ENCODE measurements at regions not wholly inside any gene's neighbourhood (a gene's known extent, or its start where the extent isn't known, plus 50 kb on each side); places are given as distances from the start of the nearest gene placed in this dataset.

GRCh38 chrX:10965174-10965798 is 145.8 kb upstream of the HCCS start:
- ATAC-seq (replicated peaks in 6 of 8), result no peak
- H3K4me1 ChIP-seq (replicated peaks in 1 of 2), result no peaks in the 10 kb centered on the region
- H3K27ac ChIP-seq, result no peak overlapping the region
- in situ Hi-C loops (cut with MboI; ENCODE audit: low pct_unique_long_range_greater_than_20kb in 2 of 9, low sequenced_read_pairs in 9 of 9, unreplicated experiment in 9 of 9), result no loop called here
- 50 to 100% (median 72%) methylated on average over 1 to 8 of the region's 8 CpGs; no CpG with 5 or more reads in 4 of the 10 experiments for WGBS, 10 experiments
- H3K4me3 ChIP-seq, result no peak overlapping the region

DNA sequence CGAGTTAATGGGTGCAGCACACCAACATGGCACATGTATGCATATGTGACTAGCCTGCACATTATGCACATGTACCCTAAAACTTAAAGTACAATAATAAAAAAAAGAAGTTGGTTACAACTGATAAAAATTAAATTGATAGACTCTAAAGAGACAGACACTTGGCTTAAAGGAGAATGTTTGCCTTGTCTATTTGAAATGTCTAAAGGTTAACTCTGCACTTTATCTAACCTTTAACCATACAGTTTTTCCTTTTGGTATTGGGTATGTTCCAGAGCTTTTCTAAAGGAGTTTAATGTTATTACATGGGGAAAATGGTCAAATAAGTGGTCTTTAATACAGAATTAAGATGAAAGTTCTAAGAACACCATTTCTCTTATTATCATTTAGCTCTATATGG is 145.1 kb upstream of the HCCS start:
- Histone ChIP-seq H3K4me1 (replicated peaks in 1 of 2) (no peaks in the 10 kb centered on the region), H3K27ac (no peak overlapping the region), H3K4me3 (no peak overlapping the region)
- 38 to 40% methylated on average over 1 of the region's 1 CpG; no CpG with 5 or more reads in 8 of the 10 experiments for WGBS, 10 experiments
- in situ Hi-C loops (cut with MboI; ENCODE audit: low pct_unique_long_range_greater_than_20kb in 2 of 9, low sequenced_read_pairs in 9 of 9, unreplicated experiment in 9 of 9), result no loop called here
- ATAC-seq (replicated peaks in 6 of 8), result no peak

DNA sequence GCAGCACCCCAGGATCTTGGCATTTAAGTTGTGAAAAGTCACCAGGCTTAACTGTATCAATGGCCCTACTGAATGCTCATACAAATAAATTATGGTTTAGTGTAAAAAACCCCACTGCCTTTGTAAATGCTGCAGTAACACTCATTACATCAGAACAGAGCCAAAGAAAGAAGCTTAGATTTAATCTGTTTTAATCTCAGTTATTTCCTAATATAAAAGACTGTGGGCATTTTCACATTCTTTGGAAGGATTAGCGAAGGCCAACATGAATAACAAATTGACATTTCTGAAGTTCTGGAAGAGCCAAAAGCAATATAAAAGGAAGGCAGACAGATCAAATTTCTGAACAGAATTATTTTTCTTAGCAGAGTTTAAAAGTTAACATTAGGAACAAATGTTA is 140.0 kb upstream of the HCCS start:
- in situ Hi-C loops (cut with MboI; ENCODE audit: low pct_unique_long_range_greater_than_20kb in 2 of 9, low sequenced_read_pairs in 9 of 9, unreplicated experiment in 9 of 9), result no loop called here
- WGBS, 10 experiments, result 25 to 83% (median 67%) methylated on average over 1 of the region's 1 CpG; no CpG with 5 or more reads in 7 of the 10 experiments
- Histone ChIP-seq H3K4me1 (replicated peaks in 1 of 2) (no peaks in the 10 kb centered on the region), H3K27ac (no peak overlapping the region), H3K4me3 (no peak overlapping the region)
- no peak for ATAC-seq (replicated peaks in 6 of 8)

- ATAC-seq (replicated peaks in 6 of 8), result no peak
- 17 to 100% (median 80%) methylated on average over 1 of the region's 1 CpG; no CpG with 5 or more reads in 3 of the 10 experiments for WGBS, 10 experiments
- in situ Hi-C loops (cut with MboI; ENCODE audit: low pct_unique_long_range_greater_than_20kb in 2 of 9, low sequenced_read_pairs in 9 of 9, unreplicated experiment in 9 of 9), result no loop called here
Observed at GRCh38 chrX:10971759-10972158, 139.4 kb upstream of the HCCS start.

GRCh38 chrX:10972706-10973105 is 138.4 kb upstream of the HCCS start:
- WGBS, 10 experiments, result 0 to 67% (median 37%) methylated on average over 1 to 2 of the region's 2 CpGs; no CpG with 5 or more reads in 4 of the 10 experiments
- in situ Hi-C loops (cut with MboI; ENCODE audit: low pct_unique_long_range_greater_than_20kb in 2 of 9, low sequenced_read_pairs in 9 of 9, unreplicated experiment in 9 of 9), result no loop called here

More at GRCh38 chrX:10971759-10972158, 139.4 kb upstream of the HCCS start:
- Histone ChIP-seq H3K27ac (no peak overlapping the region), H3K4me1 (replicated peaks in 1 of 2) (no peaks in the 10 kb centered on the region), H3K4me3 (no peak overlapping the region)

DNA sequence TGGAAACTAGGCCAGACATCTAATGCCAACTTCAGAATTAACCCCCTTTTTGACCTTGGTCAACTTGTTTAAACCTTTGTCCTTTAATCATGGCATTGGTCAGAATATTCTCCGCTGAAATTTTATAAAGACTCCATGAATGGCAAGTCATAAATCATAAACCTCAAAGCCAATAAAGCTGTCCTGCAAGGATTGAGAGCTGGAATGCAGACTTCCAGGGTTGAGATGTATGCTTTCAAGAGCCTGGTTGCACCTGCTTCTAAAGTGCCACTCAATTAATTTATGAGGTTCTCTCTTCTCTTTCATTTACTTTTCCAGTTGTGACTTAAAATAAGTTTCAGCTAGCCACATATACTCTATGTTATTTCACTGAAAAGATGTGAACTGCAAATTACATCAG is 136.2 kb upstream of the HCCS start:
- WGBS, 10 experiments, result 13 to 62% methylated on average over 1 of the region's 1 CpG; no CpG with 5 or more reads in 8 of the 10 experiments

More at GRCh38 chrX:10972706-10973105, 138.4 kb upstream of the HCCS start:
- Histone ChIP-seq H3K4me3 (no peak overlapping the region), H3K4me1 (replicated peaks in 1 of 2) (no peaks in the 10 kb centered on the region), H3K27ac (no peak overlapping the region)
- ATAC-seq (replicated peaks in 6 of 8), result no peak

DNA sequence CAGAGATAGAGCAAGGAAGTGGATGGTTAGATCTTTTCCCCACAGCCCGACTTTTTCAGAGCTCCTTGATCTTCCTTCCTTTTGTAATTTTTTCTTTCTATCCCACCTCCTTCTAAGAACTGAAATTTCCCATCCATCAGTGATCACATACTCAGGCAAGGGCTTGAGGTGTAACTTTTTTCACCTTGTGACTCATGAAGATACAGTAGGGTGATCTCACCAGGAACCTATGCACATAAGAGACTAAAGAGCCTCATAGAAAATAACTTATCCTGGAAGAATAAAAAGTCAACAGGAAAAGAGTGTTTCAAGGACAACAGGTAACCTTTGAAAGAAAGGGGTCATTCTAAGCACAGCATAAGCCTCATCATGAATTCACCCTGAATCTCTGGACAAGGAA is 131.2 kb upstream of the HCCS start:
- in situ Hi-C loops (cut with MboI; ENCODE audit: low pct_unique_long_range_greater_than_20kb in 2 of 9, low sequenced_read_pairs in 9 of 9, unreplicated experiment in 9 of 9), result no loop called here
- Histone ChIP-seq H3K4me3 (no peak overlapping the region), H3K4me1 (replicated peaks in 1 of 2) (no peaks in the 10 kb centered on the region), H3K27ac (no peak overlapping the region)
- 29 to 100% (median 78%) methylated on average over 1 of the region's 1 CpG; no CpG with 5 or more reads in 6 of the 10 experiments for WGBS, 10 experiments
- no peak for ATAC-seq (replicated peaks in 6 of 8)

More for the DNA sequence above, 136.2 kb upstream of the HCCS start:
- no peaks in the 10 kb centered on the region for H3K4me1 ChIP-seq (replicated peaks in 1 of 2)
- H3K27ac ChIP-seq, result no peak overlapping the region
- ATAC-seq (replicated peaks in 6 of 8), result no peak
- in situ Hi-C loops (cut with MboI; ENCODE audit: low pct_unique_long_range_greater_than_20kb in 2 of 9, low sequenced_read_pairs in 9 of 9, unreplicated experiment in 9 of 9), result no loop called here
- no peak overlapping the region for H3K4me3 ChIP-seq

GRCh38 chrX:10981506-10981905 is 129.6 kb upstream of the HCCS start:
- 60 to 100% (median 89%) methylated on average over 1 to 3 of the region's 3 CpGs; no CpG with 5 or more reads in 6 of the 10 experiments for WGBS, 10 experiments
- H3K4me3 ChIP-seq, result no peak overlapping the region
- peak in 1 of 8 experiments; percentile 77 for ATAC-seq (replicated peaks in 6 of 8)
- H3K4me1 ChIP-seq (replicated peaks in 1 of 2), result no peaks in the 10 kb centered on the region
- in situ Hi-C loops (cut with MboI; ENCODE audit: low pct_unique_long_range_greater_than_20kb in 2 of 9, low sequenced_read_pairs in 9 of 9, unreplicated experiment in 9 of 9), result no loop called here
- no peak overlapping the region for H3K27ac ChIP-seq

DNA sequence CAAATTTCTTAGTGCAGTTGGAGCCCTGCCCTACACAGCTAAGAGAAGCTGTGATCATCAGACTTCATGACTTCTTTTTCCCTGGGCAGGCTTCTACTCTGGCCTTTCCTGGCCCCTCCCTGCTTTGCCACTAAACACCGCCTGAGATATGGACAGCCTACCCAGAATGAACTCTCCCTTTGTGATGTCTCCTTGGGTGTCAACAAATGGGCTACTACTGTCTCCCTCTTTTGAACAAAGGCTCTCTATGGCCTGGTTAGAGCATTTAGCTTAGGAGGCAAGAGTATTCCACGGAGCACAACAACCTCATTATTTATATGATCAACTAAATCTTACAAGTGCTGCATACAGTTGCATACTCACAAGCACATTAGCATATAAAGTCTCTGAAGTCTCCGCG is 127.6 kb upstream of the HCCS start:
- Histone ChIP-seq H3K4me1 (replicated peaks in 1 of 2) (no peaks in the 10 kb centered on the region), H3K4me3 (no peak overlapping the region), H3K27ac (no peak overlapping the region)
- 52 to 74% methylated on average over 3 to 4 of the region's 4 CpGs; no CpG with 5 or more reads in 8 of the 10 experiments for WGBS, 10 experiments
- ATAC-seq (replicated peaks in 6 of 8), result peak in 1 of 8 experiments; percentile 34
- in situ Hi-C loops (cut with MboI; ENCODE audit: low pct_unique_long_range_greater_than_20kb in 2 of 9, low sequenced_read_pairs in 9 of 9, unreplicated experiment in 9 of 9), result no loop called here

GRCh38 chrX:10984213-10984612 is 126.9 kb upstream of the HCCS start:
- WGBS, 10 experiments, result 44 to 100% (median 100%) methylated on average over 1 of the region's 1 CpG; no CpG with 5 or more reads in 3 of the 10 experiments
- no peak overlapping the region for H3K27ac ChIP-seq
- H3K4me3 ChIP-seq, result no peak overlapping the region
- H3K4me1 ChIP-seq (replicated peaks in 1 of 2), result no peaks in the 10 kb centered on the region
- no peak for ATAC-seq (replicated peaks in 6 of 8)
- in situ Hi-C loops (cut with MboI; ENCODE audit: low pct_unique_long_range_greater_than_20kb in 2 of 9, low sequenced_read_pairs in 9 of 9, unreplicated experiment in 9 of 9), result no loop called here

- 0 to 100% (median 20%) methylated on average over 1 to 2 of the region's 2 CpGs; no CpG with 5 or more reads in 4 of the 10 experiments for WGBS, 10 experiments
- no peak for ATAC-seq (replicated peaks in 6 of 8)
- H3K27ac ChIP-seq, result no peak overlapping the region
- no peaks in the 10 kb centered on the region for H3K4me1 ChIP-seq (replicated peaks in 1 of 2)
- in situ Hi-C loops (cut with MboI; ENCODE audit: low pct_unique_long_range_greater_than_20kb in 2 of 9, low sequenced_read_pairs in 9 of 9, unreplicated experiment in 9 of 9), result no loop called here
- H3K4me3 ChIP-seq, result no peak overlapping the region
Observed at GRCh38 chrX:10986616-10987015, 124.5 kb upstream of the HCCS start.

GRCh38 chrX:10988653-10989052 is 122.5 kb upstream of the HCCS start:
- whole genome bisulfite sequencing, 10 experiments, result 39 to 100% (median 100%) methylated on average over 1 to 4 of the region's 4 CpGs; no CpG with 5 or more reads in 4 of the 10 experiments
- Histone ChIP-seq H3K4me3 (no peak overlapping the region), H3K4me1 (replicated peaks in 1 of 2) (no peaks in the 10 kb centered on the region), H3K27ac (no peak overlapping the region)
- in situ Hi-C loops (cut with MboI; ENCODE audit: low pct_unique_long_range_greater_than_20kb in 2 of 9, low sequenced_read_pairs in 9 of 9, unreplicated experiment in 9 of 9), result no loop called here
- ATAC-seq (replicated peaks in 6 of 8), result no peak

DNA sequence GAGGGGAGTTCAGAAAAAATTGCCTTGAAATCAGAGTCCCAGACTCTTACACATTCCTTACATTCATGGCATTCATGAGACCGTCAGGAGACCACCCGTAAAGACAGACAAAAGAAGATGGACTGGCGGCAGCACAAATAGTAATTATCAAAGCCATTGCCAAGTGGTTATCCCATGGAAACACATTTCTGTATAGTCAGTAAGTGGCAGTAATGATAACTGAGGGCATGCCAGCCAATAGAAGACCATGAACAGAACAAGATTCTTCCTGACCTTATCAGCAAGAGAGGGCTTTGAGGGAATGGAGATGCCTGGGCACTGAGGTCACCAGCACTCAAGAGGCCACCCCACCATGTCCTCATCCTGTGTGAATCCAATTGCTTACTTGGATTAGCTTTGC is 121.7 kb upstream of the HCCS start:
- peak in 1 of 8 experiments; percentile 43 for ATAC-seq (replicated peaks in 6 of 8)
- in situ Hi-C loops (cut with MboI; ENCODE audit: low pct_unique_long_range_greater_than_20kb in 2 of 9, low sequenced_read_pairs in 9 of 9, unreplicated experiment in 9 of 9), result no loop called here
- Histone ChIP-seq H3K27ac (no peak overlapping the region), H3K4me1 (replicated peaks in 1 of 2) (no peaks in the 10 kb centered on the region), H3K4me3 (no peak overlapping the region)
- WGBS, 10 experiments, result 0 to 40% (median 40%) methylated on average over 1 of the region's 3 CpGs; no CpG with 5 or more reads in 7 of the 10 experiments

DNA sequence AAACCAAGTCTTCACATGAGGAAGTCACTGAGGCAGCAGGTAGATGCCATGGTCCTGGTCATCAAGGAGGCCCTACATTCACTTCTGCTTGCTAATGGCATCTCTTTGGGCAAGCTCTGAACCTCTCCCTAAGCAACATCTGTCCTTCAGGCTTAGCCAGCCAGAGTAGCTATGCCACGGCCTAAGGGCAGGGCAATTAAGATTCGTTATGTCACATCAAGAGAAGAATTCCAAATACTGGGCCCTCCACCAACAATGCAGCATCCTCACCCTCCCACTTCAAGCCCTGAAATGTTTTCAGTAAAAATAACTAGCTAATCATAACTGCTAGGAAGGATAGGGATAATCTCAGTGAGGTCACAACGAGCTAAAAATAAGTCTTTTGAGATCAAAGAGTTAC is 120.7 kb upstream of the HCCS start:
- Histone ChIP-seq H3K4me1 (replicated peaks in 1 of 2) (no peaks in the 10 kb centered on the region), H3K4me3 (no peak overlapping the region), H3K27ac (no peak overlapping the region)
- in situ Hi-C loops (cut with MboI; ENCODE audit: low pct_unique_long_range_greater_than_20kb in 2 of 9, low sequenced_read_pairs in 9 of 9, unreplicated experiment in 9 of 9), result no loop called here
- ATAC-seq (replicated peaks in 6 of 8), result no peak
- 20 to 100% (median 36%) methylated on average over 1 to 3 of the region's 3 CpGs; no CpG with 5 or more reads in 6 of the 10 experiments for WGBS, 10 experiments
